ENCODE measurements at regions not wholly inside any gene's neighbourhood (a gene's known extent, or its start where the extent isn't known, plus 50 kb on each side); places are given as distances from the start of the nearest gene placed in this dataset.

- Mint-ChIP-seq H3K36me3 (ENCODE audit: insufficient read depth) (no peaks in the 10 kb centered on the region), H3K27me3 (peaks cover 16% of the 10 kb centered on the region), H3K4me1 (ENCODE audit: low read depth) (peaks cover 4% of the 10 kb centered on the region), H3K4me3 (ENCODE audit: low read depth) (no peak overlapping the region), H3K27ac (no peak overlapping the region), H3K9me3 (ENCODE audit: low read depth) (no peaks in the 10 kb centered on the region)
- DNase-seq (ENCODE audit: low spot score, unreplicated experiment), result no peak
- no peak for TF ChIP-seq CTCF (IDR thresholded peaks at IDR 0.05; ENCODE audit: unreplicated experiment)
These were observed 316.8 kb upstream of the GATB start for GRCh38 chr4:152077582-152077981.

GRCh38 chr4:152075253-152075928, 314.6 kb upstream of the GATB start:
- no peak overlapping the region for H3K27ac Mint-ChIP-seq
- no peak for DNase-seq (ENCODE audit: low spot score, unreplicated experiment)
- no peaks in the 10 kb centered on the region for H3K36me3 Mint-ChIP-seq (ENCODE audit: insufficient read depth)
- no peak for TF ChIP-seq CTCF (IDR thresholded peaks at IDR 0.05; ENCODE audit: unreplicated experiment)
- peaks cover 16% of the 10 kb centered on the region for H3K27me3 Mint-ChIP-seq
- no peaks in the 10 kb centered on the region for H3K9me3 Mint-ChIP-seq (ENCODE audit: low read depth)
- peaks cover 9% of the 10 kb centered on the region for H3K4me1 Mint-ChIP-seq (ENCODE audit: low read depth)
- H3K4me3 Mint-ChIP-seq (ENCODE audit: low read depth), result no peak overlapping the region

- Mint-ChIP-seq H3K4me1 (ENCODE audit: low read depth) (peaks cover 9% of the 10 kb centered on the region), H3K27me3 (peaks cover 16% of the 10 kb centered on the region), H3K4me3 (ENCODE audit: low read depth) (no peak overlapping the region), H3K36me3 (ENCODE audit: insufficient read depth) (no peaks in the 10 kb centered on the region), H3K9me3 (ENCODE audit: low read depth) (no peaks in the 10 kb centered on the region), H3K27ac (no peak overlapping the region)
- TF ChIP-seq CTCF (IDR thresholded peaks at IDR 0.05; ENCODE audit: unreplicated experiment), result no peak
- no peak for DNase-seq (ENCODE audit: low spot score, unreplicated experiment)
These were observed 313.8 kb upstream of the GATB start for GRCh38 chr4:152074573-152074972.

GRCh38 chr4:152074088-152074437, 313.3 kb upstream of the GATB start:
- Mint-ChIP-seq H3K4me3 (ENCODE audit: low read depth) (no peak overlapping the region), H3K27ac (no peak overlapping the region), H3K36me3 (ENCODE audit: insufficient read depth) (no peaks in the 10 kb centered on the region), H3K4me1 (ENCODE audit: low read depth) (peaks cover 9% of the 10 kb centered on the region), H3K9me3 (ENCODE audit: low read depth) (no peaks in the 10 kb centered on the region), H3K27me3 (peaks cover 16% of the 10 kb centered on the region)
- no peak for DNase-seq (ENCODE audit: low spot score, unreplicated experiment)
- TF ChIP-seq CTCF (IDR thresholded peaks at IDR 0.05; ENCODE audit: unreplicated experiment), result no peak

- Mint-ChIP-seq H3K36me3 (ENCODE audit: insufficient read depth) (no peaks in the 10 kb centered on the region), H3K27me3 (peaks cover 16% of the 10 kb centered on the region), H3K4me1 (ENCODE audit: low read depth) (peaks cover 9% of the 10 kb centered on the region), H3K9me3 (ENCODE audit: low read depth) (no peaks in the 10 kb centered on the region), H3K4me3 (ENCODE audit: low read depth) (no peak overlapping the region), H3K27ac (no peak overlapping the region)
- no peak for TF ChIP-seq CTCF (IDR thresholded peaks at IDR 0.05; ENCODE audit: unreplicated experiment)
- no peak for DNase-seq (ENCODE audit: low spot score, unreplicated experiment)
These were observed 312.7 kb upstream of the GATB start for GRCh38 chr4:152073351-152074087.

Data from progenitor cell of endocrine pancreas (in vitro differentiated cells).